Right lobe of liver (tissue), 4 donors: ENCODE measurements at regions not wholly inside any gene's neighbourhood (a gene's known extent, or its start where the extent isn't known, plus 50 kb on each side); places are given as distances from the start of the nearest gene placed in this dataset.

Source experiments
- POLR2A ChIP-seq: fragments of 450-650 bp; IDR thresholded peaks from one replicate; pipeline ENCODE4 v1.6.1; 2017; ENCODE audit warnings: antibody characterized with exemption, mild to moderate bottlenecking
- TF ChIP-seq, protein P1 (sequence below), 4 donors: fragments of 200-600 bp in 3 of 4; fragments of 450-650 bp in 1 of 4; IDR thresholded peaks; one replicate each; pipeline versions ENCODE4 v1.5.1 to v1.8.0; 2016 to 2022; ENCODE audit warnings: antibody characterized with exemption in 4 of 4, mild to moderate bottlenecking in 2 of 4
- donor health status: DM: no; HTN: no; CAD: no.
- donor health status: DM: no; HTN: no; CAD: no.
- donor health status: DM: no; HTN: yes; CAD: no.

DNA sequence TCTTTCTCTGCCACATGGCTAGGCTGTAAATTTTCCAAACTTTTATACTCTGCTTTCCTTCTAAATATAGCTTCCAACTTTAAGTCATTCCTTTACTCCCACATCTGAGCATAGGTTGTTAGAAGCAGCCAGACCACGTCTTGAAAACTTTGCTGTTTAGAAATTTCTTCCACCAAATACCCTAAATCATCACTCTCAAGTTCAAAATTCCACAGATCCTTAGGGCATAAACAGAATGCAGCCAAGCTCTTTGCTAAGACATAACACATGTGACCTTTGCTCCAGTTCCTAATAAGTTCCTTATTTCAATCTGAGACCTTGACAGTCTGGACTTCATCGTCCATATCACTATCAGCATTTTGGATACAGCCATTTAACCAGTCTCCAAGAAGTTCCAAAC, 749.9 kb downstream of the METTL15 start:
- TF ChIP-seq, protein P1, sequence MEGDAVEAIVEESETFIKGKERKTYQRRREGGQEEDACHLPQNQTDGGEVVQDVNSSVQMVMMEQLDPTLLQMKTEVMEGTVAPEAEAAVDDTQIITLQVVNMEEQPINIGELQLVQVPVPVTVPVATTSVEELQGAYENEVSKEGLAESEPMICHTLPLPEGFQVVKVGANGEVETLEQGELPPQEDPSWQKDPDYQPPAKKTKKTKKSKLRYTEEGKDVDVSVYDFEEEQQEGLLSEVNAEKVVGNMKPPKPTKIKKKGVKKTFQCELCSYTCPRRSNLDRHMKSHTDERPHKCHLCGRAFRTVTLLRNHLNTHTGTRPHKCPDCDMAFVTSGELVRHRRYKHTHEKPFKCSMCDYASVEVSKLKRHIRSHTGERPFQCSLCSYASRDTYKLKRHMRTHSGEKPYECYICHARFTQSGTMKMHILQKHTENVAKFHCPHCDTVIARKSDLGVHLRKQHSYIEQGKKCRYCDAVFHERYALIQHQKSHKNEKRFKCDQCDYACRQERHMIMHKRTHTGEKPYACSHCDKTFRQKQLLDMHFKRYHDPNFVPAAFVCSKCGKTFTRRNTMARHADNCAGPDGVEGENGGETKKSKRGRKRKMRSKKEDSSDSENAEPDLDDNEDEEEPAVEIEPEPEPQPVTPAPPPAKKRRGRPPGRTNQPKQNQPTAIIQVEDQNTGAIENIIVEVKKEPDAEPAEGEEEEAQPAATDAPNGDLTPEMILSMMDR (IDR thresholded peaks at IDR 0.05): no peak
- TF ChIP-seq POLR2A: no peak
